NCI-H1436 (cell line): ENCODE measurements at regions not wholly inside any gene's neighbourhood (a gene's known extent, or its start where the extent isn't known, plus 50 kb on each side); places are given as distances from the start of the nearest gene placed in this dataset.

Experiments used
- DNase-seq: peaks from one replicate; lab custom pipeline; 2025; lab: John Stamatoyannopoulos, UW

- no peak for DNase-seq
Measured at GRCh38 chrX:13903405-13903804, 86.5 kb upstream of the GPM6B start.

- DNase-seq: no peak
Measured at GRCh38 chrX:13902406-13902805, 85.5 kb upstream of the GPM6B start.

- DNase-seq: no peak
Measured at GRCh38 chrX:13901354-13901753, 84.5 kb upstream of the GPM6B start.

DNA sequence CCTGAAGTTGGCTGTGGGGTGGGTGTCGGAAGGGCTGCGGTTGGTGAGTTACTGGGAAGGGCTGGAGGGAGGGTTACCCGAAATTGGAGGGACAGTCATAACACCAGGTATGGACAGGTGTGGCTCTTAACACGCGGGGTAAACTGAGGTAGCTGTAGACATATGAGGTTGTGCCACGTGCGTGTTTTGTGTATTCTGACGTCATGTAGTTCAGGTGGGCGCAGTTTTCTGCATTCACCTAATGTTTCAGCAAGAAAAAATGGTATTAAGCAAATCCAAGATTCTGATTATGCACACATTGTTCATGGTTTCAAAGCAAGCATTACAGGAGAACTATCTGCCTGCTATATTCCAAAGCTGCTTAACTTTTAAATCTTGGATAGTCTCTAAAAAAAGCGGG lies 83.5 kb upstream of the GPM6B start:
- DNase-seq: no peak

- DNase-seq: no peak
Measured at GRCh38 chrX:13899607-13900006, 82.7 kb upstream of the GPM6B start.

- no peak for DNase-seq
Measured at GRCh38 chrX:13898603-13899002, 81.7 kb upstream of the GPM6B start.

- DNase-seq: no peak
Measured at GRCh38 chrX:13898083-13898482, 81.2 kb upstream of the GPM6B start.

- no peak for DNase-seq
Measured at GRCh38 chrX:13897566-13897965, 80.7 kb upstream of the GPM6B start.

- no peak for DNase-seq
Measured at GRCh38 chrX:13894888-13895565, 78.1 kb upstream of the GPM6B start.

- DNase-seq: no peak
Measured at GRCh38 chrX:13893826-13894225, 76.9 kb upstream of the GPM6B start.

DNA sequence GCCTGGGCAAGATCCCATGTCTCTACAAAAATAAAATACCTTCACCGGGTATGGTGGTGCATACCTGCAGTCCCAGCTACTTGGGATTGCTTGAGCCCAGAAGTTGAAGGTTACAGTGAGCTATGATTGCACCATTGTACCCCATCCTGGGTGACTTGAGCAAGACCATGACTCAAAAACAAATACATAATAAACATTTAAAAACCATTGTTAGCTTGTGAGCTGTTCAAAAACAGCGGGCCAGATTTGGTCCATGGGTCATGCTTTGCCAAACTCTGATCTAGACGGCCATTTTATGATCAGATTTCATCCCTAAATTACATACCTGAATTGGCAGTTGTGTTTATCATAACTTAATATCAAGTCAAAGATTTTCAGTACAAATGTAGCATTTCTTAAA lies 76.0 kb upstream of the GPM6B start:
- DNase-seq: no peak

- DNase-seq: no peak
Measured at GRCh38 chrX:13891377-13892140, 74.7 kb upstream of the GPM6B start.

DNA sequence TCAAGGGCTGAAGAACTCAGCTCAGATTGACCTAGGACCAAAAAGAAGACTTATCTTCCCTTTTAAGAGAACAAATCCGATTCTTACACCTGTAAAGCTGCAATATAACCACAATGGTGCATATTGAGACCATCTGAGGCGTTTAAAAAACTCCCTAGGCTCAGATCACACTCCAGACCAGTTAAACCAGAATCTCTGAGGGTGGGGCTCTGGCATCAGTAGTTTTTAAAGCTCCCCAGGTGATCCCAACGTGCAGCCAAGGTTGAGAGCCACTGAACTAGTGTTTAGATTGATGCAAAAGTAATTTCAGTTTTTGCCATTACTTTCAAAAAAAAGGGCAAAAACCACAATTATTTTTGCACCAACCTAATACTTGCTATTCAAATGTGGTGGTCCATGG lies 73.9 kb upstream of the GPM6B start:
- no peak for DNase-seq

GRCh38 chrX:13888284-13888683 lies 71.4 kb upstream of the GPM6B start:
- DNase-seq: no peak

DNA sequence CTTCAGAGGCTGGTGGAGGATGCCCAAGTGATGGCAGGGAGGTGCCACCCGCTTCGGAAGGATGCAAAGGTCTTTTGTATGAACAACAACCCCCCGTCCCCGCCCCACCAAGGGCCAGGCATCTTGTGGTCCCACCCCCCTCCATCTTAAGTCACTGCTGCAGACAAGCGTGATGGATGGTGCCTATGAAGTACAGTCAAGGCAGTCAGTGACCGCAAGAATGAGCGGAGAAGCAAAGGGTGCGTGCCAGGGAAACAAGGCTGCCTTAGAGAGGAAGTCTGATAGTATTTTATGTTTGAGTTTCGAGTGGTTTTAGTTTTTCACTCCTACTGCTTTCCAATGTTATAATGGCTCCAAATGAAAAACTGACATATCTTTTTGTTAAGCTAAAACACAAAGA lies 68.7 kb upstream of the GPM6B start:
- no peak for DNase-seq

DNA sequence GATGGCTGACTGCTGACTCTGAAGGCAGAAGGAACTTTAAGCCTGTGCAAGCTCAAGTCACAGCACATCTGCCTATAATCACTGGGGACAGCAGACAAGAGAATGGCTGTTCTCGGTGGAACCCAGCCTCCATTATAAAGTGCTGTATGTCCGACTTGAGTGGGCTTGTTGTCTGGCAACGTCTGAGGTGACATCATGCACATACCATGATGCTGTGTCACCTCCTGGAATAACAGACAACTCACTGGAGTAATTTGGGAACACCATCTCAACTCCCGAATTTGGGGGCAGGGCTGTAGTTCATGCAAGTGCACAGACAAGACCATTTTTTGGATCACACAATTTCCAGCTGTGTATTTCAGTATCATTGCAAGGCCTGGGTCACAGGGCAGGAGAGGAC lies 59.8 kb upstream of the GPM6B start:
- no peak for DNase-seq

DNA sequence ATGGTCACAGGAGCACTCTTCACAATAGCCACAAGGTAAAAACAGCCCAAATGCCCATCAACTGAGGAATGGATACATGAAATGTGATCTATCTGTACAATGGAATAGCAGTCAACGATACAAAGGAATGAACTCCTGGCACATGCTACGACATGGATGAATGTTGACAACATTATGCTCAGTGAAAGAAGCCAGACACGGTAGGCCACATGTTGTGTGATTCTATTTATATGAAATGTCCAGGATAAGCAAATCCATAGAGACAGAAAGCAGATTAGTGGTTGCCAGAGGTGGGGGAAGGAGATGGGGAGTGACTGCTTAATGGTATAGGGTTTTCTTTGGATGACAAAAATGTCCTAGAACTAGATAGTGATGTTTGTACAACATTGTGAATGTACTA lies 58.7 kb upstream of the GPM6B start:
- DNase-seq: no peak

GRCh38 chrX:13868591-13868990 lies 51.7 kb upstream of the GPM6B start:
- no peak for DNase-seq
